Prostate gland (tissue), 2 donors: ENCODE measurements at regions not wholly inside any gene's neighbourhood (a gene's known extent, or its start where the extent isn't known, plus 50 kb on each side); places are given as distances from the start of the nearest gene placed in this dataset.

Source experiments
- DNase-seq: peaks from one replicate; pipeline ENCODE4 v3.0.0-alpha.2; 2019; ENCODE audit warnings: low spot score
- H3K27ac ChIP-seq, 2 donors: fragments of 200-600 bp; sonication (generic); 2 replicates each; pipeline ENCODE4 v1.5.1; 2017 to 2019
- H3K27me3 ChIP-seq: fragments of 200-600 bp; sonication (generic); replicated peaks from 2 replicates; pipeline ENCODE4 v1.5.1; 2019; ENCODE audit not compliant: insufficient read depth
- H3K36me3 ChIP-seq, 2 donors: fragments of 200-600 bp; sonication (generic); 1 replicate in 1 of 2; 2 replicates in 1 of 2; pipeline versions ENCODE4 v1.5.1 to v1.8.1; 2017 to 2019
- H3K4me1 ChIP-seq: fragments of 200-600 bp; sonication (generic); replicated peaks from 2 replicates; pipeline ENCODE4 v1.5.1; 2019
- H3K4me3 ChIP-seq, 2 donors: fragments of 200-600 bp; sonication (generic); 2 replicates each; pipeline ENCODE4 v1.5.1; 2017 to 2019
- H3K9me3 ChIP-seq: fragments of 200-600 bp; sonication (generic); 2 replicates; pipeline ENCODE4 v1.5.1; 2017
- CTCF ChIP-seq, 4 experiments: fragments of 200-600 bp in 2 of 4; fragments of 450-650 bp in 2 of 4; sonication (generic) in 2 of 4; IDR thresholded peaks; 1 replicate in 3 of 4; 2 replicates in 1 of 4; pipeline ENCODE4 v1.5.1; 2016 to 2019; ENCODE audit warnings: antibody characterized with exemption in 4 of 4, mild to moderate bottlenecking in 2 of 4, moderate library complexity in 2 of 4
- POLR2A ChIP-seq: fragments of 450-650 bp; IDR thresholded peaks from one replicate; pipeline ENCODE4 v1.6.1; 2016; ENCODE audit warnings: antibody characterized with exemption, mild to moderate bottlenecking
- POLR2AphosphoS5 ChIP-seq: sonication (generic); formaldehyde crosslinking; IDR thresholded peaks from one replicate; pipeline ENCODE4 v1.6.1; 2017; ENCODE audit warnings: antibody characterized with exemption
- WGBS: methylation state at CpG from one replicate; pipeline ENCODE4 v1.1.5; 2018; 5-methylcytosine and 5-hydroxymethylcytosine counted together
- intact Hi-C: fragments of 100-400 bp; cut with DNase I; formaldehyde crosslinking; loops from one replicate; pipeline ENCODE4 v1.14.2; 2022

GRCh38 chr4:26020083-26020668 lies 106.2 kb downstream of the SMIM20 start:
- no peak for TF ChIP-seq POLR2A
- no peak for TF ChIP-seq POLR2AphosphoS5
- no peak for TF ChIP-seq CTCF (IDR thresholded peaks at IDR 0.05)
- intact Hi-C loops, result no loop called here

DNA sequence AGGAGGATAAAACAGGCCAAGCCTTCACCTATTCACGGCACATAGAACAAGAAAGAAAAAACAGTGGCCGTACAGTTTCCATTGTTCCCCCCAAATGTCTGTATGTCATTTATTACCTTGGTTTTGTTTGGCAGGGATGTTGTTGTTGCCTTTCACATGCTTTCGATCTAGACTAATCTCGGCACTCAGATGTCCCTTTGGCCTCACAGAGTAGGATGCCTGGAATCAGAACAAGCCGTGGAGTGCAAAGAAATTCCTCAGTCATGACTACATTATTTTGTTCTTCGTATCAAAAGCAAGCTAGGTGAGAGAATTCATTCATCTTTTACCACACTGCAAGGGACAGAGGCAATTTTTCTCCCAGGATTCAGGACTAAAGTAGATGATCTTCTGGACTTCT lies 106.9 kb downstream of the SMIM20 start:
- H3K36me3 ChIP-seq, result no peaks in the 10 kb centered on the region
- DNase-seq, result peak; percentile 23
- TF ChIP-seq POLR2A (no peak), POLR2AphosphoS5 (peak; percentile 10), CTCF (IDR thresholded peaks at IDR 0.05) (no peak)
- no peaks in the 10 kb centered on the region for H3K27me3 ChIP-seq
- H3K4me3 ChIP-seq, result no peak overlapping the region
- intact Hi-C loops, result no loop called here
- peaks cover 7% of the 10 kb centered on the region for H3K4me1 ChIP-seq
- H3K9me3 ChIP-seq, result no peaks in the 10 kb centered on the region
- WGBS, result 40% methylated on average over 6 of the region's 6 CpGs
- H3K27ac ChIP-seq, result peak overlapping the region in 1 of 2 donors; percentile 26

More at GRCh38 chr4:26020083-26020668, 106.2 kb downstream of the SMIM20 start:
- Histone ChIP-seq H3K9me3 (no peaks in the 10 kb centered on the region), H3K36me3 (no peaks in the 10 kb centered on the region), H3K27me3 (no peaks in the 10 kb centered on the region), H3K4me3 (no peak overlapping the region), H3K27ac (no peak overlapping the region), H3K4me1 (peaks cover 7% of the 10 kb centered on the region)
- no peak for DNase-seq
- 68% methylated on average over 10 of the region's 10 CpGs for WGBS

- H3K4me1 ChIP-seq, result peaks cover 7% of the 10 kb centered on the region
- no peaks in the 10 kb centered on the region for H3K36me3 ChIP-seq
- intact Hi-C loops, result no loop called here
- no peak for TF ChIP-seq POLR2AphosphoS5
- TF ChIP-seq CTCF (IDR thresholded peaks at IDR 0.05), result no peak
- TF ChIP-seq POLR2A, result no peak
- 19% methylated on average over 8 of the region's 8 CpGs for WGBS
- no peaks in the 10 kb centered on the region for H3K27me3 ChIP-seq
- DNase-seq, result no peak
- H3K27ac ChIP-seq, result peak overlapping the region; percentile 26 to 55
- no peak overlapping the region for H3K4me3 ChIP-seq
- H3K9me3 ChIP-seq, result no peaks in the 10 kb centered on the region
Observed at GRCh38 chr4:26021417-26022345, 107.7 kb downstream of the SMIM20 start.

- intact Hi-C loops, result no loop called here
- Histone ChIP-seq H3K4me3 (no peak overlapping the region), H3K4me1 (peaks cover 7% of the 10 kb centered on the region), H3K27me3 (no peaks in the 10 kb centered on the region), H3K9me3 (no peaks in the 10 kb centered on the region), H3K27ac (peak overlapping the region; percentile 26 to 55), H3K36me3 (no peaks in the 10 kb centered on the region)
- 12% methylated on average over 7 of the region's 7 CpGs for WGBS
- TF ChIP-seq CTCF (IDR thresholded peaks at IDR 0.05) (no peak), POLR2AphosphoS5 (peak; percentile 90), POLR2A (no peak)
- DNase-seq, result peak; percentile 75
Observed at GRCh38 chr4:26022346-26023202, 108.6 kb downstream of the SMIM20 start.
